Activated CD8-positive, alpha-beta memory T cell treated with anti-CD3 and anti-CD28 coated beads for 24 hours (primary cell): ENCODE measurements at regions not wholly inside any gene's neighbourhood (a gene's known extent, or its start where the extent isn't known, plus 50 kb on each side); places are given as distances from the start of the nearest gene placed in this dataset.

Source experiments
- DNase-seq: peaks from one replicate; pipeline ENCODE4 v3.0.0-alpha.2; 2020

DNA sequence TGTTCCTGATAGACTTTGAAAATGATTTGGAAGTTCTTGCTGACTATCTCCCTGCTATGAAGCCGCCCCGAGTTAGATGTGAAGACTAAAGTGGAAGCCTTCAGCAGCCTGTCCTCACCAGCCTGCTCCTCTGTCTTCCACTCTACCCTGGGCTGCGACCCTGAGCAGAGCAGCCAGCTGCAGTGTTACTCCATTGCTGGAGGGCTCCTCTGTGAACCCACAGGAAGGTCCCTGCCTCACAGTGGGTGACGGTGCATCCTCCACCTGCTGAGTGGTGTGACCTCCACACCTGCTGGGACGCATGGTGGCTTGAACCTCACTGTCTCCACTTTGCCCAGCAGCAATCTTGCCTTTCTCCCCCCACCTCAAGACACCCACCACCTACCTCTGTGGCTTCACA is 116.4 kb downstream of the IRS2 start:
- DNase-seq, result no peak

DNA sequence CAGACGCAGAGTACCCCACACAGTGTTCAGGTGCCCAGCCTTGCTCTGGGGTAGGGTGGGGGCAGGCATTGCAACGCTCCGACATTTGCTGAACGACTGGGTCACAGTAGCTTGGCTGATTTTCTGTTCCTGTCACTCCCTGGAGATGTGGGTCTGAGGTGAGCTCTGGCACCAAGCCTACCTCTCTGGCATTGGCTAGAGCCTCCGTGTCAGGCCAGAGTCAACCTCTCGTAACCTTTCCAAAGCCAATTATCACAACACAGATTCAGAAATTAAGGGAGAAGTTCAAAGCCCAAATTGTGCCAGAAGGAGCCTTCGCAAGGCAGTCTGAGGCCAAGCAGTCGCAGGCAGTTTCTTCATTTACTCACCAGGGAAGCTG is 117.2 kb downstream of the IRS2 start:
- DNase-seq, result no peak

DNA sequence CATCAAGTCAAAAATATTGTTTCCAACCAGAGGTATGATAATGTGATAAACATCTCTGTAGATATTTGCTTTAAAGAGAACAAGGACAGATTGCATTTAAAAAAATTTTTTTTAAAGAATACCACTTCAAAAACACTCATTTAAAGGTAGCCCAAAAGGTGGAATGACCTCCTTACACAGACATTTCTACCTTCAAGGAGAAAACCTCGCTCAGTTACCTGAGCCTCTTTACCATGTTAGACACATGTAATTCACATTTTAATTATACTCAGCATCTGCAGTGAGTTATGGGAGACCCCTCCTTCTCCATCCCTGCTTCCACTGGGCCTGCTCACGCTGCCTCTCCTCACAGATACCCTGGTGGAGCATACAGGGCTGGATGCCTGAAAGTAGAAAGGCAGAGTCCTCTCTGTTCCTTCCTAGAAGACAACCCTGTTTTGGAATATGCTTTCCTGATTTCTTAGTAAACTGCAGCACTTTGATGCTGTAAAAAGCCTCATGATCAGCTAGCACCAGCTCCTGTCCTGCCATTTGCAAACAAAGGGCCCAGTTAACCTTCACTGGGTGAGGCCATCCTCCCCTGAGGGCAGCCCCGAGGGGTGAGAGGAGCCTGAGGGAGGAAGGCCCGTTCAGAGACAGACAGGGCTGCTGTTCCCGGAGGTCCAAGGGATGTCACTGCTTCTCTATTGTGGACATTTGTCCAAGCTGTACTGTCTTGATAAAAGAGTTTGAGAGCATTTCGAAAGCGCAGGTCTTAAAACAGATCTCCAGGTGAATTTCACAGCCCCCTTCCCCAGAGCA is 117.8 kb downstream of the IRS2 start:
- DNase-seq, result no peak

DNA sequence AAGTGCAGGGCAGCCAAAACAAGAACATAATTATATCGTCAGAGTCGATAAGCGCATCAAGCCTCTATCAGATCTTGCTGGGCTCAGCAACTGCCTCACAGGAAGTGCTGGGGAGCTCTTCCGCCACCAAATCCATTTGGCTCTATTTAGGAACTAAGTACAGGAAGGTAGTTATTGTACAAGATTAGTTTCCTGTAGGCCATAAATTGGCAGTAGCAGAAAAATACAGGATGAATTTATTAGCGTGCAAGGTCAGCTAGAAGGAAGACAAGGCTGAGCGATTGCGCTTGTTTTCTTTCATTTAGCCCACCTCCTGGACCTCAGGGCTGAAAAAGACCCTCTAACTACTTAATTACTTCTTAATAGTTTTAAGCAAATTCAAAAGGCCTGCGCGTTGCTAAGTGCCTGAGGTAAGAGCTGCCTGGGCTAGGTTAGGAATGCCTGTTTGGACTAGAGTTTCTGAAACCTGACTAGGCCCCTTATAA is 118.5 kb downstream of the IRS2 start:
- DNase-seq, result no peak

DNA sequence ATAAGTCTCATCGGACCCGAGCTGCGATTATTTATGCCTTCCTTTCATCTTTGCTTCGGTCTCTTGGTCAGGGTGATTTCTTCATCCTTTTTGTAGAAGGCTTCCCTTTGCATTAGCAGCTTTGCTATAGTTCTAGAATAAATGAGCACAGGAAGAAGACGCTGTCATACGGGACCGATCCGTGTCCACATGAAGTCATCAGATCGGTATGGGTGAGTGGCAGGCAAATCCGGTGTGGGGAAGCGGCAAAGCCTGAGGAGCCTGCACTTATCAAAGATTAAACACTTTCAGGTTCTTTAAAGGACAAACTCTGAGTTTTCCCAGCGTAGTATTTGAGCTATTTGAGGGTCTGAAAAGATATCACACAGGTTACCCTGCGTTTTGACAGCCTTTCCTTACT is 119.3 kb downstream of the IRS2 start:
- no peak for DNase-seq

DNA sequence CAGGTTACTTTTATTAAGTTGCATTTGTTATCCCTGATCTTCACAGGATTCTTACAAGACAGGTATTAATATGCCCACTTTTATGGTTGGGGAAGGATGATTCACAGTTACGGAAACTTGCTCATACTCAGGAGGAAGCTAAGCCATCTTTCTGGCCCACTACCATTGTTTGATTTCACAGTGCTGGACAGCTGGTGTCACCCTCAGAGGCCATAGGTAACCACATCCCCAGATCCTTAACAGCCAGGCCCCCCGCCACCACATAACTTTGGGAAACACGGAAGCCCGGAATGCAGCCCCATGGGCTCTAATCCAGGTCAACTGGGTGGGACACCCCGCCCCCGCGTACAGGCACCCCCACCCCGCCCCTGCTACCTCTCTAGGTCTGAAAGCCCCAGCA is 119.7 kb downstream of the IRS2 start:
- no peak for DNase-seq

DNA sequence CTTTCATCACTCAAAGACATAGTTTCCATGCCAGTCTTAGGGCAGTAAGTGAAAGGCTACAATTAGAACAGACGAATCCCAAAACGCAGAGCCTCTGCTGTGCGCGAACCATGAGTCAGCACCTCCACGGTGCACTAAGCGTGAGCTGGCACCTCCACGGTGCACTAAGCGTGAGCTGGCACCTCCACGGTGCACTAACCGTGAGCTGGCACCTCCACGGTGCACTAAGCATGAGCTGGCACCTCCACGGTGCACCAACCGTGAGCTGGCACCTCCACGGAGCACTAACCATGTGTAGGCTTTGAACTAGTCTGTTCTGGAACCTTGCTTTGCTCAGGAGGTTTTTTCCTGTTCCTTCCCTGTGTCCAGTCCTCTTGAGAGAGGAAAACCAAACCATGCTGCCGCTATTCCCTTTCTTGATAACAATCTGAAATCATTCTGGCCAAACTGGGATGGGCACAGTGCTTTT is 120.6 kb downstream of the IRS2 start:
- no peak for DNase-seq

DNA sequence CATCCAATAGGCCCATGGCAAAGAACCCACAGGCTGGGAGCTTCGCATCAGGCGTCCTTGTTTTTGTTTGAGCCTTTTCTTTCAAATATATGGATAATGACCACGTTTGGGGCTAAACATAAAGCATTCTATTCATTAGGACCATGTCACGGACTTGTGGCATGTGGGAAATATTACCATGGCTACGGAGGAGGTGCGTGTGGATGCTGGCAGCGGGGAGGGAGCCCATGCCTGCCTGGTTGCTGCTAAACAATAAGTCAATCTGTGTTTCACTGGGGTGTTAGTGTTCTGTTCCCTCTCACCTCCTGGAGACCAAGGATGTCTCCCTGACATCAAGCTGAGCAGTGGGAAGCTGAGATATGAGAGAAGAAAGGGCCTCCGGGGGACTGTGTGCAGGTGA is 121.1 kb downstream of the IRS2 start:
- DNase-seq, result no peak

DNA sequence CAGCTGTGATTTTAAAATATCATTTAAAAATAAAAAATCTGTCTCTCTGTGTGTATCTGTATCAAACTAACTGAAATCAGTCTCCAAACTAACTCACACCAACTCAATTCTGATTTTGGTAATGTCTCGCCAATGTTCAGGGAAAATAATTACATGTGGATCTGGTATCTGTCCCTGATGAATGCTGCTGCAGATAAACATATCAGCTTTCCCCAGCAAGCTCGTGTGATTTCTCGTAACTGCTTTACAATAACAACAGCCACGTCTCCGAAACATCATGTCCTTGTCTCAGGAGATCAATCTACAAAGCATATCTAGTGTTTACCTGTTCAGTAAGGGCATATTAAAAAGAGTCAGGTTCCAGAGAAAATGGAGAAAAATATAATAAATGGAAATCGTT is 129.0 kb downstream of the IRS2 start:
- DNase-seq, result no peak

DNA sequence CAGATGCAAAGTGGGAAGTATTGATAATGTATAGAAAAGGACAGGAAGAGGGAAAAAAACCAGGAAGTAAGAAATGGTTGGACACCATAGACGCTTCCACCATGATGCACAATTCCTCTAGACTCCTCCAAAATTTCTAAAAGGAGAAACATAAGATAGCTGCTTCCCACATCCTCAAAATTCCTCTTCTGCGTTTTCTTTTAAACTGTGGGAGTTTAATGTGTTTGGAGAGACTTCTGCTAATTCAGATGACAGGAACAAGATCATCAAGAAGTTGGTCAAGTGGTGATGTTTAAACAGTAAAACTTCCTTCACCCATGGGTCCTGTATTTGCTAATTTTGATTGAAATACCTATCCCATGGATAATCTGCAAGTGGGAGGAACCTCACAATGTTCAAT is 130.2 kb downstream of the IRS2 start:
- DNase-seq, result no peak

DNA sequence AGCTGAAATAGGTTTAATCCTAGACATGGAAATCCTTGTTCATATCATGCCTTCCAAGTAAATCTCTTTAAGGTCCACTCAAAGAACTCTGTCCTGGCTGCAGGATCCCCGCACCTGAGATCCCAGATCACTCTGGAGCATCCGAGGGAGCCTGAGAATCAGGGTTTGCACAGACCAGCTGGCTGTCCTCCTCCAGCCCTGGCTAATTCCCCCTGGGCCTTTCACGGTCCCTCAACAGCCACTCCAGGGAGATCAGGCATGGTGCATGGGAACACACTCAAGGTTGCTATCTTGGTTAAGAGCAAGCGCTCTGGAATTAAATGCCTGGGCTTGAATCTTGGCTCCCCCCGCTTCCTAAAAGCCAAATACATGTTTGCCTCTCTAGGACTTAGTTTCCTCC is 130.8 kb downstream of the IRS2 start:
- no peak for DNase-seq

DNA sequence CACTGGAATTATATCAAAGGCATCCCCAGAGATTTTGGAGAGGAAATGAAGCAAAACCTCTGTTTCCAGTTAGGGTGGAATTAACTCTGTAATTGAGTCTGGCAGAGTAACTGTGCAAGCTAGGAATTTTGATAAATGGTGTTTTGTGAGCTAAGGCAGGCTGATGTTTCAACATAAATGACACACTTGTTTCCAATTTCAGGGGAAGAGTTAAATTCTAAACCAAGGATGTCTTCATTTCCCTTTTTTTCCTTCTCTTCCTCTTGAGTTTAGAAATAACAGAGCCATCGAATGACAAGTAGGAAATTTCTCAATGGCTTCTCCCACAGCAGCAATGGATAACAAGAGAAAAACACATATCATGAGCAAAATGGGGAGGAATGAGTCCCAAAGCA is 131.2 kb downstream of the IRS2 start:
- no peak for DNase-seq

DNA sequence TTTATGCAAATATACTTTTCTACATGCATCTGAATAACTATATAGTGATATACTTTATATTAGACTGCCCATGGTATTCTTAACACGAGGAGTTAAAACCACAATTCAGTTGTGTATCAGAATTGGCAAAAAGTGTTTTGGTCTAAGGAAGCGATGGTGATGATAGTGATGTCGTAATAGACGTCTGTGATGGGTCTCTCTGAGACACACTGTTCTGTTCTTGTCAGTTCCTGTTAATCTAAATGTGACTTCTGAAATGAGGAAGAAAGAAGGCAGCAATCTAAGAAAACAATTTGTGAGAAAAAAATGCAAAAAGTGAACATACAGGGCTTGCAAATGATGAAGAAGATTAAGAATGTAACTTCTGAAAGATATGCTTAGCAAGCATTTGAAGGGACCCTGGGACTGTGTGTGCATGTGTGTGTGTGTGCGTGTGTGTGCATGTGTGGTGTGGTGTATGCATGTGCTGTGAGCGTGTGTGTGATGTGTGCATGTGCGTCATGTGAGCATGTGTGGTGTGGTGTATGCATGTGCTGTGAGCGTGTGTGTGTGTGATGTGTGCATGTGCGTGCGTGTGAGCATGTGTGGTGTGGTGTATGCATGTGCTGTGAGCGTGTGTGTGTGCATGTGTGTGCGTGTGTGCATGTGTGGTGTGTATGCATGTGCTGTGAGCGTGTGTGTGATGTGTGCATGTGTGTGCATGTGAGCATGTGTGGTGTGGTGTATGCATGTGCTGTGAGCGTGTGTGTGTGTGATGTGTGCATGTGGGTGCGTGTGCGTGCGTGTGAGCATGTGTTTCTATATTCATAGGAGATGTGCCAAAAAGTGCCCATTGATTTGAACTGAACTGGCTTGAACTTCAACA is 131.8 kb downstream of the IRS2 start:
- no peak for DNase-seq

DNA sequence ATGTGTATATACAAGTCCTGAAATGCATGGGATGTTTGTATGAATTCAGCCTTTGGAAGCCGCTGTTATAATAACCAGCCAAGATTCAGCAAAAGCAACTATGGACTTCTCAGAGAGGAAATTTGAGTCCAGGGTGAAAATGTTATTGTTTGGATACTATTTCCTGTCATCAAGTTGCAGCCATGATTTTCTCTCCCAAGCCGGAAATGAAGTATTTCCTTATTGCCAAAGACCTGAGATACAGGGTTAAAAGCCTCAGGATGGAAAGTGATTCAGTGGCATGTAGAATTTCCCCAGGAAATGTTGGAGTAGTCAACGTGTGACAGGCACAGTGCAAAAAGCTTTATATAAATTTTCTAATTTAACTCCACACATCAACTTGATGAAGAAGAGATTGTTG is 133.9 kb downstream of the IRS2 start:
- no peak for DNase-seq

DNA sequence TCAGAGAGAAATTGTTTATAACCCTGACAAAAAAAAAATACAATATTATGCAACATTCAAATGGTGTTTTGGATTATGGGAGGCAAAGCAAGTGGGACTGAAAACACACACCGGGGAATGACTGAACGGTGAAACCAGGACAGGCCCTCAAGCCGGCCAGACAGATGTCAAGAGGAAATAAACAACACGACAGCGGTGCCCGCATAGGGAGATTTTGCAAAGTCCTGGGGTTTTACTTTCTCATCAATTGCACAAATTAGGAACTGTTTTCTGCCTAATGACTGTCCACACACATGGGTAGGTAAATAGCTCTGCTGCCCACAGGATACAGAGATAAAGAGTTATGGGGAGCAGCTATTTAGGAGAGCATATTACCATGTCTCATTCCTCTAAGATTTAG is 134.5 kb downstream of the IRS2 start:
- DNase-seq, result no peak

DNA sequence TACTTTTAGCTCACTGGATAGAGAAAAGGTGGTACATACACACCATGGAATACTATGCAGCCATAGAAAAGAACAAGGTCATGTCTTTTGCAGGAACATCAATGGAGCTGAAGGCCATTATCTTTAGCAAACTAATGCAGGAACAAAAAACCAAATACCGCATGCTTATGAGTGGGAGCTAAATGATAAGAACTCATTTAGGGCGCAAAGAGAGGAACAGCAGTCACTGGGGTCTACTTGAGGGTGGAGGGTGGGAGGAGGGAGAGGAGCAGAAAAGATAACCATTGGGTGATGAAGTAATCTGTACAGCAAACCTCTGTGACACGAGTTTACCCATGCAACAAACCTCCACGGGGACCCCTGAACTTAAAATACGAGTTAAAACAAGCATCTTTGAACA is 135.1 kb downstream of the IRS2 start:
- DNase-seq, result no peak

DNA sequence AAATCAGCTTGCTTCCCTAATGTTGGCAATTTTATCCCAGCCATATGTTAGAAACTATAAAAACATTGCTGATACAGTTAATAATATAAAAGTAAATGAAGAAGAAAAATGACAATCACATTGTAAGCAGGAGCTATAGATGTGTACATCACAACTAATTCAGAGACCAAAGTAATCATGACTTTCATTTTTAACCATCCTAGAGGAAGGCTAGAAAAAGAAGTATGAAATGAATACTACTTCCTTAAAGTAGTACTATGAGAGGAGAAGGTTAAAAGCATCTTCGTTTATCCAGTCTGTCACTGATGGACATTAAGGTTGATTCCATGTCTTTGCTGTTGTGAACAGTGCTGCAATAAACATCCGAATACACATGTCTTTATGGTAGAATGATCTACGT is 135.5 kb downstream of the IRS2 start:
- no peak for DNase-seq

DNA sequence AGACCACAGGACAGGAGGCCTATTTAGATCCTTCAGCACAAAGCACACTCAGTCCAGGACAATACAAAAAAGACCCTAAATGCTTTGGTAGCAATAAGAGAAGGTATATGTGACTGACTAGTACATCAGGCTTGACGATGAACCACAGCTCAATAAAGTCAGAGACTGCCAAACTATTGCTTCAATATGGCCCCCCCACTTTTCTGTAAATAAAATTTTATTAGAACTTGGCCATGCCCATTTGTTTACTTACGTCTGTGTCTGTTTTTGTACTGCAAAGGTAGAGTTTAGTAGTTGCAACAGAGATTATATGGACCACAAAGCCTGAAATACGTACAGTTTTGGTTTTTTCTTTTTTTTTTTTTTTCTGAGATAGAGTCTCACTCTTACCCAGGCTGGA is 136.7 kb downstream of the IRS2 start:
- DNase-seq, result no peak

DNA sequence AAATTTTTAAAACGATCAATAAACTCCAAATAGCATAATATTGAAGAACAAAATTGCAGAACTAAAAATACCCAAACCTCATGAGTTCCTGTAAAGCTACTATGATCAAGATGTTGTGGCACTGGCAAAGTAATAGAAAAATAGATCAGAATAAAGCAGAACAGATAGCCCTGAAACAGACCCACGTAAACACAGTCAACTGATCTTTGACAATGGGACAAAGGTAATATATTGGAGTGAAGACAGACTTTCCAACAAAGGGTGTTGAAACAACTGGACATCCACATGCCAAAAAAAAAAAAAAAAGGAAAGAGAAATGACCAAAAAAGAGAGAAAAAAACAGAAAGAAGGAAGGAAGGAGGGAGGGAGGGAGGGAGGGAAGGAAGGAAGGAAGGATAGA is 138.7 kb downstream of the IRS2 start:
- DNase-seq, result no peak

DNA sequence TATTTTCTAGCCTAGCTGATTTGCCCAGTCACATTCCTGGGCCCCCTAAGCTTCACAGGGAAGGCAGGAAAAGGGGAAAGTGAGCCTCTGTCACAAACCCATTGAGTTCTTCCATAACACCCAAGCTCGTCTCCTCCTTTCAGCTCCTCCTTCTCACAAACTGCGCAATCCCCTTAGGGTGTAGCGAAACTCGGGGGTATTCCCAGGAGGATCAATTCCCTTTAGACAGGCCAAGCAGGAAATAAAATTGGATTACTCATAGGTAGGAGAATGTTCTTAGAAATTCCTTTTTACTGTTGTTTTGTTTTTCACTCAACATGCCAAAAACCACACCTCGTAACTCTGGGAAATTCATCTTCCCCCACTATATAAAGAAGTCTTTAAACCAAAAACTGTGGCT is 139.3 kb downstream of the IRS2 start:
- no peak for DNase-seq

DNA sequence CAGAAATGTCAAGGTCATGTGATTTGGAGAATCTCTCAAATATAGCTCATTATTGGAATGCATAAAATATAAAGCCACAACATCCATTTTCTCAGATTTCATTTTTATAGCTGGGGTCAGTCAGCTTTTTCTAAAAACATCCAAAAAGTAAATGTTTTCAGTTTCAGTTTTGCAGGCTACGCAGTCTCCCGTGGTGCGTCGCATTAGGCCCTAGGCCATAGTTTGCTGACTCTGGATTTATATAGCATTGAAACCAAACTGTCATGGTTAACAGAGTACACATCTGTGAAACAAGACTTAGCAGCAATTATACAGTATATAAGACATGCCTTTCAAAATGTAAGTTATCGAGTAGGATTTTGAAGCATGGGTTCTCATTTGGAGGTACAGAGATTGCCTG is 140.0 kb downstream of the IRS2 start:
- DNase-seq, result no peak

DNA sequence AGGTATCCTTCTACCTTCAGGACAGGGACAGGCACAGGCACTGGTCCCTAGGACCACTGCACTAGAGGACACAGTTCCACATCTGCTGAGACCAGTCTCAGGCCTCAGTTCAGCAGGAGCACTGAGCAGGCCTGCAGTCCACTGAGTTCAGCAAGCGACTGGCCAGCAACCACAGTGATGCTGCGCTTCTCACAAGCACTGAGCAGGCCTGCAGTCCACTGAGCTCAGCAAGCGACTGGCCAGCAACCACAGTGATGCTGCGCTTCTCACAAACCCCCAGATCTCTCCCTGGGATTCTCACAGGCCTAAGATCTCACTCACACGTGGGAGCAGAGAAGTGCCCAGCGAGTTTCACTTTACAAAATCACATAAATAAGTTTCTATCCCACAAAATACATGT is 140.6 kb downstream of the IRS2 start:
- DNase-seq, result no peak

DNA sequence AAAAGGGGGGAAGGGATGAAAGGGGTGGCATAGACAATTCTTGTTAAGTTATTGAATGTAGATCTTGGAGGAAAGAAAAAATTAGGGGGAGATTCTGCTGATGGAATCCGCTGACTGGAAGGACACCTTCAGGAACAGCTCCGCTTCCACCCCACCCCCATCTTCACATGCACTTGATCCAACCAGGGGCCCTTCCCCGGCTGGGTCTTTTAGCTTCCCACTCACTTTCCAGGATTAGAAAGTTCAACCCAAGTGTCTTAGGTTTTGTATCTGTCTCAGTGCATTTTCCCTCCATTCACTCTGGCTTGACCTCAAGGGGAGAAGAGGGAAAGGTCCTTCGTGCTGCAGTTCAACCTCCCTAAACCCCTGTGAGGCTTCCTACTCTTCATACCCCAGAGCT is 141.4 kb downstream of the IRS2 start:
- DNase-seq, result no peak

DNA sequence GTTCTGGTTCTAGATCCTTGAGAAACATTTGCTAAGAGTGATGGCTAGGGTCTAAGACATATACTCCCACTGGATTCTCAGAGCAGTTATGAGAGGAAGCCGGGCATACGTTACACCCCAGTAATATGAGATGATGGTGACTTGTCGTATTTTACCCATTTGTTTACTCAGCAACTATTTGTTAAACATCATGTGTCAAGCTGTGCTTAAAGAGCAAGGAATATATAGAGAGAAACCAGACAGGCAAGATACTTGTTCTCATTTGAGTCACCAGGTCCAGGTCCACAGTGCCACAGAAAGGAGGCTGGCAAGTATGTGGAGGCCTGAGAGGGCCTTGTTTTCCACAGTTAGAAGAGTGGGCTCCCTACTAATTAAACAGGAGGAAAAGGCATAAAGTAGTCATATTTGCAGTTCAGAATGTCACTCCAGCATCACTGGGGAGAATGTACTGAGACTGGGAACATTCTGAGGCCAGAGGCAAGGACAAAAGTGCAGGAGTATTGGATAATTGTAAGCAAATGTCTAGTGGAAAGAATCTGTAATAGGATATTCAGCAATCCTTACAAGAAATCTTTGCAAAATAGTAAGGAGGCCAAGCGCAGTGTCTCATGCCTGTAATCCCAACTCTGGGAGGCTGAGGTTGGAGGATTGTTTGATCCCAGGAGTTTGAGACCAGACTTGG is 142.2 kb downstream of the IRS2 start:
- no peak for DNase-seq
